Dedifferentiated amniotic fluid mesenchymal stem cell (primary cell): ENCODE measurements at regions not wholly inside any gene's neighbourhood (a gene's known extent, or its start where the extent isn't known, plus 50 kb on each side); places are given as distances from the start of the nearest gene placed in this dataset.
"Not testable (repeated sequence)": the region's sequence is repeated elsewhere in the genome, so short reads cannot be mapped to it uniquely, and the experiment has no call there.

ENCODE experiments used
- DNase-seq: peaks from one replicate; pipeline ENCODE4 v3.0.0-alpha.2; 2016; ENCODE audit errors: extremely low spot score

GRCh38 chr14:55977392-55978150 lies 140.6 kb upstream of the PELI2 start:
- DNase-seq = no peak

- no peak for DNase-seq
These were observed 139.1 kb upstream of the PELI2 start for GRCh38 chr14:55979096-55979495.

- no peak for DNase-seq
These were observed 138.4 kb upstream of the PELI2 start for GRCh38 chr14:55979781-55980180.

DNA sequence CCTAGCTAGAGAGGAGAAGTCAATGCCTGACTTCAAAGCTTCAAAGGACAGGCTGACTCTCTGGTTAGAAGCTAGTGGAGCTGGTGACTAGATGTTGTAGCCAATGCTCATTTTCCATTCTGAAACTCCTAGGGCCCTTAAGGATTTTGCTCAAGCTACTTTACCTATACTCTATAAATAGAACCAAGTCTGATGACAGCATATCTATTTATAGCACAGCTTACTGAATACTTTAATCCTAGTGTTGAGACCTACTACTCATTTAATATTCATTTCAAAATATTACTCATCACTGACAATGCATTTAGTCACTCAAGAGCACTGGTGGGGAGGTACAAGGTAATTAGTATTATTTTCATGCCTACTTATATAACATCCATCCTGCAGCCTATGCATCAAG lies 137.2 kb upstream of the PELI2 start:
- no peak for DNase-seq

GRCh38 chr14:55986069-55986468 lies 132.1 kb upstream of the PELI2 start:
- no peak for DNase-seq

GRCh38 chr14:56000846-56001245 lies 117.4 kb upstream of the PELI2 start:
- DNase-seq = no peak

DNA sequence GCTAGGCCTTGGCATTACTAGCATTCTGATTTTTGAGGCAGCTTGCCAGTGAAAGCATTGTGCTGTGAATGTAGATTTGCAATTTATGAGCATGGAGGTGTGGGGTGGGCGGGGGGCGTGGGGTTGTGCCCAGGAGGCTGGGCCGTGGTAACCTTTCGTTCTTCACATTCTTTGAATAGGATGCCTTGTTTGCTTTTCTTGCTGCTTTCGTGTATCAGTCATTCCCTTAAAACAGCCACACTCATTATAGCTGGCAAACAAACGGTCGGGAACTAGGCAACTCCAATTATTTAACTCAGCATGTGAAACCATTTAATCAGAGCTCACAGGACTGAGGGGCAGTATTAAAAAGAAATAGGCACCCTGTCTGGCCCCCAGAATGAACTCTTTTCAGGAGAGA lies 115.9 kb upstream of the PELI2 start:
- peak; percentile 38 for DNase-seq

DNA sequence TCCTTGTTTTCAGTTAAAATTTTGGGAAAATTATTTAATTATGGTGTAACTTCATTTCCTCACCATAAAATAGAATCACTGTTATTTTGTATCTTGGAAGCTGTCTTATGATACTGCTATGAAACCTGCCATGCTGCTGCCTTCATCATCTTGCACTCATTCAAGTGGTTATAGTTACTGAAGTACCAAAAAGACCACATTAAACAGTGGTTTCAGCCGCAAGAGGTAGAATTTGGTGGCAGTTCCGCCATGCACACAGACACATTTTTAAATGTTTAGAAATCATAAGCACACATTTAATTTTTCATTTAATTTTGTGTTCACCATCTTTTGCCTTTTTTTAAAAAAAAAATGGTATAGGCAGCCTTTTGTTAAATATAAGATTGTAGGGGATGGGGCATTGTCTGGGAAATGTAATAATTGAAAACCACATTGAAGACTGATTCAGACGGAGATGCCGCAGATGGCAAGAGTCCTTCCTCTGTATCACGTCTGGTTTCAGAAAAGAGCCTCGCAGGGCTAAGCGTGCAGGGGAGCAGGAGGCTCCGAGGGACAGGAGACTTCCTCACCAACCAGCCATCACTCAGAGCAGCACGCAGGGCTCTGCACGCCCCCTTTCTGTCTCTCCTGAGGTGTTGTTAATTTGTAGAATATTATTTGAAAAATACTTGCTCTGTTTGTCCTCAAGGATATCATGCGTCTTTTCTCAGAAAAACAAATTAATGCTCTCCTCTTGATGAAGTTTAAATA lies 115.2 kb upstream of the PELI2 start:
- no peak for DNase-seq

GRCh38 chr14:56004323-56004722 lies 113.9 kb upstream of the PELI2 start:
- no peak for DNase-seq

DNA sequence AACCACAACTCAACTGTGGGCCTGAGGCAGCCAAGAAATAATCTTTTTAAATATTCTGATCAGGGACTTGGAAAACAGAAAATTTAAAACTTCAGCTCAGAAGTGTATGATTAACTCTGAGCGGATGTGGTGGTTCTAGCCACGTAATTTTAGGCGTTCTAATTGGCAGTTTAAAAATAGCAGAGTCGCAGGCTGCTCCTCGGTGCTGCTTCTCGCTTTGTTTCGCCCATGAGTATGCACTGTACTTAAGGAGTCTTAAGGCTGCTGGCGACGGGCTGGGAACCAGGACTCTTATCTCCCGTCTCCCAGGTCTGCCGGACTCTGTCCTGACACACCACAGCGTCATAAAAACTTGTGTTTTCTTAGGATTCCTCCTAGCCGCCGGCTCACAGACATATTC lies 113.4 kb upstream of the PELI2 start:
- peak; percentile 74 for DNase-seq

DNA sequence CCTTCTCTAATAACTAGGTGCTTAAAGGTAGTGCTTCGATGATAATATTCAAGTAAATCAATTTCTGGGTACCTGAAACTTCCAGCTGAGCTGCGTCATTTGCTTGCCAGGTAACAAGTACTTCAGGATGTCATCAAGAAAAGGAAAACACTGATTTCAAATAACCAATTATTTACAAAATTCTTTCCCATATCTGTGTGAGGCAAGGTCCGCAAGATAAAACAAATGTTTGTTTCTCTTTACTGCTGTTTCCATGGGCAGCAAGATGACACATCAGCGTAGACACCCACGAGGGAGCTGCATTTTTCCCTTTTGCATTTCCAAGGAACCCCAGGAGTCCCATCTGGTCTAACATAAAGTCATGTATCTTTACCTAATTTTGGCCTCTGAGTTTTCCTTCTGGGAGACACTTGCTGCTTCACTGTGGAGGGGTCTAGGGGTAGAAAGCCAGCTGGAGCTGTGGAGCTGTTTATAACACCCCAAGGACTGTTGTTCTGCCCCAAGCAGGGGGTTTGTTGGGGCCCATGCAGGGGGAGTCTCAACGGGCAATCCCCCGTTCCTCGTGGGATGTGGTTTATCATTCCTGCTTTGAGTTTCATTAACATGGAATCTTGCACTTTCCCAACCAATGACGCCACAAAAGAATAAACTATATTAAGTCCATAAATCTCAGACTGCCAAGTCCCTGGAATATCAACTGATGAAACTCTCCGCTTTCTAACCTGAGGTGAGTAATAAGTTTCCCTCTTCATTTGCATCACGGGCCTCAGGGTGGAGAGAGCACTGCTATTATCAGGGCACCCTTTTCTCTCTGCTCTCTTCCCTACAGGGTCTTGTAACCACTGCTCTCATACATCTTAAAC lies 112.8 kb upstream of the PELI2 start:
- DNase-seq = peak; percentile 70

GRCh38 chr14:56007491-56007890 lies 110.7 kb upstream of the PELI2 start:
- DNase-seq = not testable (repeated sequence)

GRCh38 chr14:56008150-56008549 lies 110.1 kb upstream of the PELI2 start:
- no peak for DNase-seq

GRCh38 chr14:56008661-56009060 lies 109.5 kb upstream of the PELI2 start:
- DNase-seq = not testable (repeated sequence)

GRCh38 chr14:56023661-56024081 lies 94.5 kb upstream of the PELI2 start:
- no peak for DNase-seq

GRCh38 chr14:56025191-56025590 lies 93.0 kb upstream of the PELI2 start:
- DNase-seq = no peak

DNA sequence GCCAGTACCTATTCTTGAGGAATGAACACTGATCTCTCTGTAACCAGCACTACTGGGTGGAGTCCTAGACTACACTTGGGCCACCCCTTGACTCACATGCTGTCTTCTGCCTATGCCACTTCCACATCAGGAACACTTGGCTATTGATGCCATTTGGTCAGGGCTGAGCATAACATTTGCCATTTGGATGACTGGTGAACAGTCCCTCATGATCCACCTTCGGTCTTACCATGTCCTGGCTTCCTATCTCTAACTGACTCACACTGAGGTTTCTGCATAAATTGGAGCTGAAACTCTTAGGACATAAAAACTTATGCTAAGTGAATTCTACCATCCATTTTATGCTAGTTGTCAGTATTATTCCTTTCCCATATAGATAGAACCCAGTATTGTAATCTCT lies 91.7 kb upstream of the PELI2 start:
- no peak for DNase-seq

DNA sequence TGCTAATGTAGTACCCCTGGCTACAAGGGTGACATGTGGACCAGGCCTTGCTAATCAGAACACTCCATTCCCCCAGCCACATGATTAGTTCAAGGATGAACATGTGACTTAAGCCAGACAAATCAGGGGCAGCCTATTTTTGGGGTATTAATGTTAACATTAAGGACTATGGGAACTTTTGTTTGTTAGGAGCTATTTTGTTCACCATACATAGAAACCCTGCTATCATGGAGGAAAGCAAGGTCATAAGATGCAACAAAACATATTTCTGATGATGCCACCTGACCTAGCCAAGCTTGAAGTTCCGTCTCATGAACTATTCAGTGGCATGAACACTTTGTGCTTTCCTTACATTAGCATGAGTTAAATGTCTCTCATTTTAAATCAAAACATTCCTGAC lies 90.8 kb upstream of the PELI2 start:
- no peak for DNase-seq

GRCh38 chr14:56027916-56028712 lies 90.1 kb upstream of the PELI2 start:
- DNase-seq = no peak

GRCh38 chr14:56036353-56036752 lies 81.9 kb upstream of the PELI2 start:
- no peak for DNase-seq

- no peak for DNase-seq
These were observed 78.1 kb upstream of the PELI2 start for GRCh38 chr14:56040121-56040520.

DNA sequence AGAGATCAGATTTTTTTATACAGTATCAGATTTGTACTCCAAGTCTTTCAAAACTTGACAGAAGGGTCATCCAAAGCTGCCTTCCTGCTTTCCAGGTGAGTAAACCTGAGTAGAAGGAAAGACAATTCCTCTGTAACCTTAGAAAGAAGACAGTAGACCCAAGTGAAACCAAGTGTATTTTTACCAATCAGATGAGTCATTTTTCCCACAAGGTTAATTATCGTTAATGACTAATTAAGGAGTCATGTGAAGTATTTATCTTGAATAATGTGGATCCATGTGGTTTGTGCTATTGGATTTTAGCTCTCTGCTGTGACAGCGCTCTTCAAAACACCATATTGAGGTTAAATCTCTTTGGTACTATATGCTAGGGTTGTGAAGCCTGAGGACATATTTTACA lies 74.0 kb upstream of the PELI2 start:
- DNase-seq = no peak
